ENCODE measurements at regions not wholly inside any gene's neighbourhood (a gene's known extent, or its start where the extent isn't known, plus 50 kb on each side); places are given as distances from the start of the nearest gene placed in this dataset.

- TF ChIP-seq POLR2A (IDR thresholded peaks at IDR 0.05) (no peak), CTCF (IDR thresholded peaks at IDR 0.05) (no peak)
- intact Hi-C loops (cut with DNase I; ENCODE audit: low total_unique reads): no loop called here
- no peak overlapping the region for H3K27ac ChIP-seq
- H3K4me3 ChIP-seq: no peak overlapping the region
- no peaks in the 10 kb centered on the region for H3K27me3 ChIP-seq
- DNase-seq: no peak
- no peaks in the 10 kb centered on the region for H3K9me3 ChIP-seq
- H3K4me1 ChIP-seq: no peaks in the 10 kb centered on the region
- H3K36me3 ChIP-seq: no peaks in the 10 kb centered on the region
These were observed 198.7 kb downstream of the BCL11A start for GRCh38 chr2:60354713-60355112.

DNA sequence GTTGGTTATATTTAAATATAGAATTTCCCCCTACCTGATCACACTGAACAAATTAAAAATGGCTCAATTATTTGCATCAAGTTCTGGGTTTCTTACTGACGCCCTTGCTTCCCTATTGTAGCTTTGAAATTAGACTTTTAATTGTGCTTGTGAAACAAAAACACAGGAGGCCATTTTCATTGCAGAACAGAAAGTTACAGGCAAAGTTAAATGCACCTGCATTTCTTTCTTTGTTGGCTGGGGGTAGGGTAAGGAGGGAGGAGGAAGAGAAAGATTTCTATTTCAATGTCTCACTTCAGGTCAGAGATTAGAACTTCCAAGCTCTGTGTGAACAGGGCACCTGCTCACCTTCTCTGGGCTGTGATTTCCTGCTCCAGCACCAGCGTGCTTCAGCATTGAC, 199.6 kb downstream of the BCL11A start:
- DNase-seq: no peak
- intact Hi-C loops (cut with DNase I; ENCODE audit: low total_unique reads): no loop called here
- no peak overlapping the region for H3K27ac ChIP-seq

DNA sequence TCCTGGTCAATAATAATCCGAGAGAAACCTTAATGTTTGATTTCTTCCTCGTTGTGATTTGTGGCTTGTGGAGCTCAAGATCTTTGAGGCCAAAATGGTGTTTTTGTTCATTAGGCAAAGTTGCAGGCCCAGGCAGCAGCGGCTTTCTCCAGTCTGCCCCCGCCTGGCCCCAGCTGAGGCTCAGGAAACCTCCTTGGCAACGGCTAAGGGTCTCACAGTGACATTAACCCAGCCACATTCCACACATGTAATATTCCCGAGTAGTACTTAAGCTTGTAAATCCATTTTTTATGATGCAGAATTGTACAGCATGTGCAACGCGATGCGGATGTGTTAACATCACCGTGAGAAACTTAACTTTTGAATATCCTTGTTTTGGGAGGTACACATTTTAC, 200.1 kb downstream of the BCL11A start:
- Histone ChIP-seq H3K4me3 (no peak overlapping the region), H3K4me1 (no peaks in the 10 kb centered on the region), H3K9me3 (no peaks in the 10 kb centered on the region), H3K36me3 (no peaks in the 10 kb centered on the region), H3K27me3 (no peaks in the 10 kb centered on the region), H3K27ac (no peak overlapping the region)
- no peak for DNase-seq
- TF ChIP-seq POLR2A (IDR thresholded peaks at IDR 0.05): no peak
- TF ChIP-seq CTCF (IDR thresholded peaks at IDR 0.05): no peak
- intact Hi-C loops (cut with DNase I; ENCODE audit: low total_unique reads): no loop called here

More for the DNA sequence above, 199.6 kb downstream of the BCL11A start:
- Histone ChIP-seq H3K4me1 (no peaks in the 10 kb centered on the region), H3K36me3 (no peaks in the 10 kb centered on the region), H3K9me3 (no peaks in the 10 kb centered on the region), H3K4me3 (no peak overlapping the region), H3K27me3 (no peaks in the 10 kb centered on the region)
- no peak for TF ChIP-seq CTCF (IDR thresholded peaks at IDR 0.05)
- TF ChIP-seq POLR2A (IDR thresholded peaks at IDR 0.05): no peak

GRCh38 chr2:60352491-60353405, 200.7 kb downstream of the BCL11A start:
- intact Hi-C loops (cut with DNase I; ENCODE audit: low total_unique reads): no loop called here

More at GRCh38 chr2:60352491-60353405, 200.7 kb downstream of the BCL11A start:
- Histone ChIP-seq H3K4me1 (no peaks in the 10 kb centered on the region), H3K27me3 (no peaks in the 10 kb centered on the region), H3K36me3 (no peaks in the 10 kb centered on the region), H3K27ac (no peak overlapping the region), H3K9me3 (no peaks in the 10 kb centered on the region), H3K4me3 (no peak overlapping the region)
- DNase-seq: no peak
- TF ChIP-seq CTCF (IDR thresholded peaks at IDR 0.05): no peak
- TF ChIP-seq POLR2A (IDR thresholded peaks at IDR 0.05): no peak
